ENCODE measurements at regions not wholly inside any gene's neighbourhood (a gene's known extent, or its start where the extent isn't known, plus 50 kb on each side); places are given as distances from the start of the nearest gene placed in this dataset.

DNA sequence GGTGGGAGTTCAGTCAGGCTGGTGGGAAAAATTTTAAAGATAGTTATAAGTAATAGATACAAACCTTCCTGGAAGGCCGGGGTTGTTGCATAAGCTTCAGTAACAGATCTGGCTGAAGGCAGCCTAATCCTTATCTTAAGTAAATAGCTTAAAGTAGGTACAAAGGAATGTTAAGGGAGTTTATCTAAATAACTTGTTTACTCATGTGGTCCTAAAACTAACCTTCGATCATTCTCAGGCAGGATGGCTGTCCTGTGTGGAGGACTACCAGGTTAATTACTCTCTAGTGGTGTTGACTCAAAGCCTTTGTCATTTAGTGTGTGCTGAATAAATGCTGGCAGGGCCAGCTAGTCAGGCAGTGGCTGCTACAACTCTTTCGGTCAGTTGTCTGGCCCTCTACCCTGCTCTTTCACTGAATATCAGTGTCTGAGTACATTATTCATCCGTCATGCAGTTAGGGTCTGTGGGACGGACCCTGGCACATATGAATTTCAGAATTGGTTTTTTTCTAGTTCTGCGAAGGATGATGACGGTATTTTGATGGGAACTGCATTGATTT is 131.6 kb upstream of the TAB2 start:
- TF ChIP-seq, protein P1, sequence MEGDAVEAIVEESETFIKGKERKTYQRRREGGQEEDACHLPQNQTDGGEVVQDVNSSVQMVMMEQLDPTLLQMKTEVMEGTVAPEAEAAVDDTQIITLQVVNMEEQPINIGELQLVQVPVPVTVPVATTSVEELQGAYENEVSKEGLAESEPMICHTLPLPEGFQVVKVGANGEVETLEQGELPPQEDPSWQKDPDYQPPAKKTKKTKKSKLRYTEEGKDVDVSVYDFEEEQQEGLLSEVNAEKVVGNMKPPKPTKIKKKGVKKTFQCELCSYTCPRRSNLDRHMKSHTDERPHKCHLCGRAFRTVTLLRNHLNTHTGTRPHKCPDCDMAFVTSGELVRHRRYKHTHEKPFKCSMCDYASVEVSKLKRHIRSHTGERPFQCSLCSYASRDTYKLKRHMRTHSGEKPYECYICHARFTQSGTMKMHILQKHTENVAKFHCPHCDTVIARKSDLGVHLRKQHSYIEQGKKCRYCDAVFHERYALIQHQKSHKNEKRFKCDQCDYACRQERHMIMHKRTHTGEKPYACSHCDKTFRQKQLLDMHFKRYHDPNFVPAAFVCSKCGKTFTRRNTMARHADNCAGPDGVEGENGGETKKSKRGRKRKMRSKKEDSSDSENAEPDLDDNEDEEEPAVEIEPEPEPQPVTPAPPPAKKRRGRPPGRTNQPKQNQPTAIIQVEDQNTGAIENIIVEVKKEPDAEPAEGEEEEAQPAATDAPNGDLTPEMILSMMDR (IDR thresholded peaks at IDR 0.05; ENCODE audit: insufficient read depth, low read depth, low read length): no peak
- no peak for TF ChIP-seq EZH2 (IDR thresholded peaks at IDR 0.05; ENCODE audit: insufficient read depth, low read length)

Measured in astrocyte (in vitro differentiated cells and primary cell).